Tibial nerve (tissue), 3 donors: ENCODE measurements at regions not wholly inside any gene's neighbourhood (a gene's known extent, or its start where the extent isn't known, plus 50 kb on each side); places are given as distances from the start of the nearest gene placed in this dataset.

Source experiments
- POLR2A ChIP-seq, 2 donors: fragments of 450-650 bp; IDR thresholded peaks; one replicate each; pipeline ENCODE4 v1.6.1; 2017; ENCODE audit warnings: antibody characterized with exemption in 2 of 2, mild to moderate bottlenecking in 2 of 2, moderate library complexity in 2 of 2
- TF ChIP-seq, protein P1 (sequence below), 5 experiments: fragments of 200-600 bp in 3 of 5; fragments of 450-650 bp in 2 of 5; sonication (generic) in 3 of 5; IDR thresholded peaks; one replicate each; pipeline ENCODE4 v1.5.1; 2016 to 2019; ENCODE audit warnings: antibody characterized with exemption in 5 of 5, mild to moderate bottlenecking in 3 of 5, moderate library complexity in 2 of 5

DNA sequence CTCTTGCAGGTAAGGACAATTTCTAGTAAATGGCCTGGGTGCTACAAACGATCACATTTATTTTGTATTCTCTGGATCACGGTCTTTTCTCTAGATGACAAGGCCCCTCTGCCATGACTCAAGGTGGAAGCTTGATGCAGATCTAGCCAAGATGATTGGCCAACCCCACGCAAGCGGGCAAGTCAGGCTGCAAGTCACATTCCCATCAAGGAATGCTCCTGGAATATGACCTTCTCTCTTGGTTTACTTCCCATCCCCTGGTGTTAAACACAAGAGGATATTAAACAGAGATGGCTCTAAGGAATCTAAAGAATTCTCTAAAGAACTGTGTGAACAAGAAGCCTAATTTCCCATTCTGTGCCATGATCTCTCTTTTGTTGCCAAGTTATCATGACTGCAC is 97.3 kb upstream of the SERPINE2 start:
- TF ChIP-seq, protein P1, sequence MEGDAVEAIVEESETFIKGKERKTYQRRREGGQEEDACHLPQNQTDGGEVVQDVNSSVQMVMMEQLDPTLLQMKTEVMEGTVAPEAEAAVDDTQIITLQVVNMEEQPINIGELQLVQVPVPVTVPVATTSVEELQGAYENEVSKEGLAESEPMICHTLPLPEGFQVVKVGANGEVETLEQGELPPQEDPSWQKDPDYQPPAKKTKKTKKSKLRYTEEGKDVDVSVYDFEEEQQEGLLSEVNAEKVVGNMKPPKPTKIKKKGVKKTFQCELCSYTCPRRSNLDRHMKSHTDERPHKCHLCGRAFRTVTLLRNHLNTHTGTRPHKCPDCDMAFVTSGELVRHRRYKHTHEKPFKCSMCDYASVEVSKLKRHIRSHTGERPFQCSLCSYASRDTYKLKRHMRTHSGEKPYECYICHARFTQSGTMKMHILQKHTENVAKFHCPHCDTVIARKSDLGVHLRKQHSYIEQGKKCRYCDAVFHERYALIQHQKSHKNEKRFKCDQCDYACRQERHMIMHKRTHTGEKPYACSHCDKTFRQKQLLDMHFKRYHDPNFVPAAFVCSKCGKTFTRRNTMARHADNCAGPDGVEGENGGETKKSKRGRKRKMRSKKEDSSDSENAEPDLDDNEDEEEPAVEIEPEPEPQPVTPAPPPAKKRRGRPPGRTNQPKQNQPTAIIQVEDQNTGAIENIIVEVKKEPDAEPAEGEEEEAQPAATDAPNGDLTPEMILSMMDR (IDR thresholded peaks at IDR 0.05) = no peak
- TF ChIP-seq POLR2A (IDR thresholded peaks at IDR 0.05) = no peak
